Uterus (tissue), 2 donors: ENCODE measurements at regions not wholly inside any gene's neighbourhood (a gene's known extent, or its start where the extent isn't known, plus 50 kb on each side); places are given as distances from the start of the nearest gene placed in this dataset.

ENCODE experiments used
- POLR2A ChIP-seq, 2 donors: fragments of 450-650 bp; IDR thresholded peaks; one replicate each; pipeline ENCODE4 v1.6.1; 2016; ENCODE audit warnings: antibody characterized with exemption in 2 of 2, mild to moderate bottlenecking in 1 of 2, moderate library complexity in 1 of 2
- TF ChIP-seq, protein P1 (sequence below), 4 experiments: fragments of 200-600 bp in 2 of 4; fragments of 450-650 bp in 2 of 4; sonication (generic) in 2 of 4; IDR thresholded peaks; one replicate each; pipeline ENCODE4 v1.5.1; 2016 to 2019; ENCODE audit warnings: antibody characterized with exemption in 4 of 4, mild to moderate bottlenecking in 2 of 4, moderate library complexity in 1 of 4

DNA sequence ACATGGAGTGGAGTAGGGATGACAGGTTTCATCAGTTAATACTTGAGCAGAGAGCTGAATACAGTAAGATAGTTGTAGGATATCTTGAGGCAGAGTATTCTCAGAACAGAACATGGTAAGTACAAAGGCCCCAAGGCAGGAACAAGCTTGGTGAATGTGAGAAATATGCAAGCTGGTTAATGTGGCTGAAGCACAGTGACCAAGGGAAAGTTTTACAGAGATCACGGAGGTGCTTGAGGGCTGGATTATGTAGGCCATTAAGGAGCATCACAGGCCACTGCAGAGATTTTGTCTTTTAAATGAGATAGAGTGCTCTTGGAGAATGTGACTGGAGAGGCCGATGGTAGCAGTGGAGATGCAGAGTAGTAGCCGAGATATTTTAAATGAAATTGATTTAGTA lies 54.0 kb upstream of the BOLA1 start:
- TF ChIP-seq, protein P1, sequence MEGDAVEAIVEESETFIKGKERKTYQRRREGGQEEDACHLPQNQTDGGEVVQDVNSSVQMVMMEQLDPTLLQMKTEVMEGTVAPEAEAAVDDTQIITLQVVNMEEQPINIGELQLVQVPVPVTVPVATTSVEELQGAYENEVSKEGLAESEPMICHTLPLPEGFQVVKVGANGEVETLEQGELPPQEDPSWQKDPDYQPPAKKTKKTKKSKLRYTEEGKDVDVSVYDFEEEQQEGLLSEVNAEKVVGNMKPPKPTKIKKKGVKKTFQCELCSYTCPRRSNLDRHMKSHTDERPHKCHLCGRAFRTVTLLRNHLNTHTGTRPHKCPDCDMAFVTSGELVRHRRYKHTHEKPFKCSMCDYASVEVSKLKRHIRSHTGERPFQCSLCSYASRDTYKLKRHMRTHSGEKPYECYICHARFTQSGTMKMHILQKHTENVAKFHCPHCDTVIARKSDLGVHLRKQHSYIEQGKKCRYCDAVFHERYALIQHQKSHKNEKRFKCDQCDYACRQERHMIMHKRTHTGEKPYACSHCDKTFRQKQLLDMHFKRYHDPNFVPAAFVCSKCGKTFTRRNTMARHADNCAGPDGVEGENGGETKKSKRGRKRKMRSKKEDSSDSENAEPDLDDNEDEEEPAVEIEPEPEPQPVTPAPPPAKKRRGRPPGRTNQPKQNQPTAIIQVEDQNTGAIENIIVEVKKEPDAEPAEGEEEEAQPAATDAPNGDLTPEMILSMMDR (IDR thresholded peaks at IDR 0.05), result no peak
- no peak for TF ChIP-seq POLR2A (IDR thresholded peaks at IDR 0.05)
